ENCODE measurements at regions not wholly inside any gene's neighbourhood (a gene's known extent, or its start where the extent isn't known, plus 50 kb on each side); places are given as distances from the start of the nearest gene placed in this dataset.

- no peak for DNase-seq (ENCODE audit: low read depth in 2 of 2)
Measured at GRCh38 chr20:12886618-12887363, 122.0 kb upstream of the SPTLC3 start.

- DNase-seq (ENCODE audit: low read depth in 2 of 2), result no peak
Measured at GRCh38 chr20:12891643-12892042, 117.1 kb upstream of the SPTLC3 start.

- DNase-seq (ENCODE audit: low read depth in 2 of 2), result no peak
Measured at GRCh38 chr20:12893019-12893418, 115.8 kb upstream of the SPTLC3 start.

GRCh38 chr20:12893653-12894052 lies 115.1 kb upstream of the SPTLC3 start:
- no peak for DNase-seq (ENCODE audit: low read depth in 2 of 2)

GRCh38 chr20:12894089-12894488 lies 114.7 kb upstream of the SPTLC3 start:
- no peak for DNase-seq (ENCODE audit: low read depth in 2 of 2)

GRCh38 chr20:12896180-12896579 lies 112.6 kb upstream of the SPTLC3 start:
- no peak for DNase-seq (ENCODE audit: low read depth in 2 of 2)

- no peak for DNase-seq (ENCODE audit: low read depth in 2 of 2)
Measured at GRCh38 chr20:12902992-12903391, 105.8 kb upstream of the SPTLC3 start.

- DNase-seq (ENCODE audit: low read depth in 2 of 2), result no peak
Measured at GRCh38 chr20:12906361-12906760, 102.4 kb upstream of the SPTLC3 start.

GRCh38 chr20:12911372-12911771 lies 97.4 kb upstream of the SPTLC3 start:
- DNase-seq (ENCODE audit: low read depth in 2 of 2), result no peak

- DNase-seq (ENCODE audit: low read depth in 2 of 2), result no peak
Measured at GRCh38 chr20:12913781-12914443, 94.9 kb upstream of the SPTLC3 start.

- DNase-seq (ENCODE audit: low read depth in 2 of 2), result no peak
Measured at GRCh38 chr20:12914804-12915203, 94.0 kb upstream of the SPTLC3 start.

GRCh38 chr20:12916699-12917098 lies 92.1 kb upstream of the SPTLC3 start:
- no peak for DNase-seq (ENCODE audit: low read depth in 2 of 2)

- DNase-seq (ENCODE audit: low read depth in 2 of 2), result no peak
Measured at GRCh38 chr20:12924126-12924525, 84.6 kb upstream of the SPTLC3 start.

GRCh38 chr20:12925210-12925755 lies 83.5 kb upstream of the SPTLC3 start:
- peak; percentile 67 for DNase-seq (ENCODE audit: low read depth in 2 of 2)

GRCh38 chr20:12925863-12926793 lies 82.6 kb upstream of the SPTLC3 start:
- DNase-seq (ENCODE audit: low read depth in 2 of 2), result no peak

GRCh38 chr20:12927489-12927888 lies 81.3 kb upstream of the SPTLC3 start:
- no peak for DNase-seq (ENCODE audit: low read depth in 2 of 2)

GRCh38 chr20:12928358-12928754 lies 80.4 kb upstream of the SPTLC3 start:
- DNase-seq (ENCODE audit: low read depth in 2 of 2), result no peak

GRCh38 chr20:12928755-12929401 lies 79.9 kb upstream of the SPTLC3 start:
- DNase-seq (ENCODE audit: low read depth in 2 of 2), result peak; percentile 38 to 46

- no peak for DNase-seq (ENCODE audit: low read depth in 2 of 2)
Measured at GRCh38 chr20:12936020-12936419, 72.8 kb upstream of the SPTLC3 start.

- no peak for DNase-seq (ENCODE audit: low read depth in 2 of 2)
Measured at GRCh38 chr20:12936524-12936923, 72.2 kb upstream of the SPTLC3 start.

GRCh38 chr20:12941025-12941424 lies 67.7 kb upstream of the SPTLC3 start:
- DNase-seq (ENCODE audit: low read depth in 2 of 2), result no peak

GRCh38 chr20:12942123-12942522 lies 66.6 kb upstream of the SPTLC3 start:
- DNase-seq (ENCODE audit: low read depth in 2 of 2), result no peak
